ENCODE measurements at regions not wholly inside any gene's neighbourhood (a gene's known extent, or its start where the extent isn't known, plus 50 kb on each side); places are given as distances from the start of the nearest gene placed in this dataset.

- Histone ChIP-seq H3K27me3 (ENCODE audit: insufficient read depth, low read length, poor library complexity) (no peaks in the 10 kb centered on the region), H3K4me2 (ENCODE audit: insufficient read depth, low read length) (no peak overlapping the region), H3K79me2 (ENCODE audit: insufficient read depth, low read length) (no peaks in the 10 kb centered on the region), H3K9ac (ENCODE audit: low read depth, low read length) (no peak overlapping the region), H4K20me1 (ENCODE audit: insufficient read depth, low read length) (no peaks in the 10 kb centered on the region), H3K4me3 (ENCODE audit: low read depth in 1 of 2, low read length in 2 of 2) (no peak overlapping the region), H3K9me3 (ENCODE audit: insufficient read depth, low read length, severe bottlenecking) (no peaks in the 10 kb centered on the region), H3K4me1 (ENCODE audit: insufficient read depth, low read length) (no peaks in the 10 kb centered on the region), H3K27ac (ENCODE audit: low read length) (no peak overlapping the region), H3K36me3 (ENCODE audit: insufficient read depth, low read length) (no peaks in the 10 kb centered on the region), H2AFZ (ENCODE audit: low read depth, low read length) (no peak overlapping the region)
- no peak for ATAC-seq (ENCODE audit: insufficient read depth, low read depth)
- DNase-seq, result no peak
- TF ChIP-seq EZH2 (IDR thresholded peaks at IDR 0.05; ENCODE audit: borderline replicate concordance, low read depth, low read length, severe bottlenecking), result no peak
- no peak for TF ChIP-seq CTCF (IDR thresholded peaks at IDR 0.05; ENCODE audit: borderline replicate concordance, extremely low read depth, low read length, poor library complexity, severe bottlenecking)
These were observed 161.6 kb upstream of the SESN3 start for GRCh38 chr11:95392644-95393043.

GRCh38 chr11:95389427-95389826 is 158.4 kb upstream of the SESN3 start:
- H3K27me3 ChIP-seq (ENCODE audit: insufficient read depth, low read length, poor library complexity), result no peaks in the 10 kb centered on the region
- no peak overlapping the region for H3K4me3 ChIP-seq (ENCODE audit: low read depth in 1 of 2, low read length in 2 of 2)
- no peak overlapping the region for H3K4me2 ChIP-seq (ENCODE audit: insufficient read depth, low read length)
- no peaks in the 10 kb centered on the region for H3K9me3 ChIP-seq (ENCODE audit: insufficient read depth, low read length, severe bottlenecking)
- H3K4me1 ChIP-seq (ENCODE audit: insufficient read depth, low read length), result no peaks in the 10 kb centered on the region
- TF ChIP-seq CTCF (IDR thresholded peaks at IDR 0.05; ENCODE audit: borderline replicate concordance, extremely low read depth, low read length, poor library complexity, severe bottlenecking) (no peak), EZH2 (IDR thresholded peaks at IDR 0.05; ENCODE audit: borderline replicate concordance, low read depth, low read length, severe bottlenecking) (no peak)
- H4K20me1 ChIP-seq (ENCODE audit: insufficient read depth, low read length), result no peaks in the 10 kb centered on the region
- ATAC-seq (ENCODE audit: insufficient read depth, low read depth) (no peak), DNase-seq (no peak)
- H3K9ac ChIP-seq (ENCODE audit: low read depth, low read length), result no peak overlapping the region
- H3K27ac ChIP-seq (ENCODE audit: low read length), result no peak overlapping the region
- H3K36me3 ChIP-seq (ENCODE audit: insufficient read depth, low read length), result no peaks in the 10 kb centered on the region
- H3K79me2 ChIP-seq (ENCODE audit: insufficient read depth, low read length), result no peaks in the 10 kb centered on the region
- no peak overlapping the region for H2AFZ ChIP-seq (ENCODE audit: low read depth, low read length)

- H3K79me2 ChIP-seq (ENCODE audit: insufficient read depth, low read length), result no peaks in the 10 kb centered on the region
- TF ChIP-seq CTCF (IDR thresholded peaks at IDR 0.05; ENCODE audit: borderline replicate concordance, extremely low read depth, low read length, poor library complexity, severe bottlenecking) (no peak), EZH2 (IDR thresholded peaks at IDR 0.05; ENCODE audit: borderline replicate concordance, low read depth, low read length, severe bottlenecking) (no peak)
These were observed 157.1 kb upstream of the SESN3 start for GRCh38 chr11:95388086-95388485.

GRCh38 chr11:95387325-95387724 is 156.3 kb upstream of the SESN3 start:
- Histone ChIP-seq H3K9ac (ENCODE audit: low read depth, low read length) (no peak overlapping the region), H2AFZ (ENCODE audit: low read depth, low read length) (no peak overlapping the region), H3K4me3 (ENCODE audit: low read depth in 1 of 2, low read length in 2 of 2) (no peak overlapping the region), H3K27me3 (ENCODE audit: insufficient read depth, low read length, poor library complexity) (no peaks in the 10 kb centered on the region), H3K4me1 (ENCODE audit: insufficient read depth, low read length) (no peaks in the 10 kb centered on the region), H3K79me2 (ENCODE audit: insufficient read depth, low read length) (no peaks in the 10 kb centered on the region), H3K36me3 (ENCODE audit: insufficient read depth, low read length) (no peaks in the 10 kb centered on the region), H3K4me2 (ENCODE audit: insufficient read depth, low read length) (no peak overlapping the region), H3K9me3 (ENCODE audit: insufficient read depth, low read length, severe bottlenecking) (no peaks in the 10 kb centered on the region), H3K27ac (ENCODE audit: low read length) (no peak overlapping the region), H4K20me1 (ENCODE audit: insufficient read depth, low read length) (no peaks in the 10 kb centered on the region)
- ATAC-seq (ENCODE audit: insufficient read depth, low read depth) (no peak), DNase-seq (no peak)
- no peak for TF ChIP-seq EZH2 (IDR thresholded peaks at IDR 0.05; ENCODE audit: borderline replicate concordance, low read depth, low read length, severe bottlenecking)
- TF ChIP-seq CTCF (IDR thresholded peaks at IDR 0.05; ENCODE audit: borderline replicate concordance, extremely low read depth, low read length, poor library complexity, severe bottlenecking), result no peak

More at GRCh38 chr11:95388086-95388485, 157.1 kb upstream of the SESN3 start:
- ATAC-seq (ENCODE audit: insufficient read depth, low read depth), result no peak
- H3K4me1 ChIP-seq (ENCODE audit: insufficient read depth, low read length), result no peaks in the 10 kb centered on the region
- H3K27ac ChIP-seq (ENCODE audit: low read length), result no peak overlapping the region
- H3K9ac ChIP-seq (ENCODE audit: low read depth, low read length), result no peak overlapping the region
- no peaks in the 10 kb centered on the region for H4K20me1 ChIP-seq (ENCODE audit: insufficient read depth, low read length)
- H3K4me3 ChIP-seq (ENCODE audit: low read depth in 1 of 2, low read length in 2 of 2), result no peak overlapping the region
- H3K9me3 ChIP-seq (ENCODE audit: insufficient read depth, low read length, severe bottlenecking), result no peaks in the 10 kb centered on the region
- H3K36me3 ChIP-seq (ENCODE audit: insufficient read depth, low read length), result no peaks in the 10 kb centered on the region
- H2AFZ ChIP-seq (ENCODE audit: low read depth, low read length), result no peak overlapping the region
- no peak for DNase-seq
- H3K27me3 ChIP-seq (ENCODE audit: insufficient read depth, low read length, poor library complexity), result no peaks in the 10 kb centered on the region
- H3K4me2 ChIP-seq (ENCODE audit: insufficient read depth, low read length), result no peak overlapping the region

All from DND-41 (cell line).